ENCODE measurements at regions not wholly inside any gene's neighbourhood (a gene's known extent, or its start where the extent isn't known, plus 50 kb on each side); places are given as distances from the start of the nearest gene placed in this dataset.

GRCh38 chr2:164155558-164155957, 419.8 kb upstream of the FIGN start:
- no peak for DNase-seq

GRCh38 chr2:164151522-164151921, 415.7 kb upstream of the FIGN start:
- no peak for DNase-seq

DNA sequence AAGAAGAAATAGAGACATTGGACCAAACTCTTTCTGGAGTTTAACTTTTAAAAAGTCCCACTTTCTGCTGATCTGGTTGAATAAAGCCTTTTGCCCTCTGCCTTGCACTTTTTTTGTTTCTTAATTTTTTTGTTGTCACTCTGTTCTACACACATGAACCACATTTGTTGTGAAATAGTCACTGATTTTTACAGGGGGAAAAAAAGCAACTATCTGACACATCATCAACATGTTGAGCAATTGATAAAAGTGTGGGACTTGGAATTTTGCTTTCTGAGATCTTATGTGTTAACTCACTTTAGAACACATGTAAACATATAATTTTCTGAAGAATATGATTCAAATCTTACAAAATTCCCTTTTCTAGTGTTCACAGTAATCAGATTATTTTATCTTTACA, 414.8 kb upstream of the FIGN start:
- no peak for DNase-seq

DNA sequence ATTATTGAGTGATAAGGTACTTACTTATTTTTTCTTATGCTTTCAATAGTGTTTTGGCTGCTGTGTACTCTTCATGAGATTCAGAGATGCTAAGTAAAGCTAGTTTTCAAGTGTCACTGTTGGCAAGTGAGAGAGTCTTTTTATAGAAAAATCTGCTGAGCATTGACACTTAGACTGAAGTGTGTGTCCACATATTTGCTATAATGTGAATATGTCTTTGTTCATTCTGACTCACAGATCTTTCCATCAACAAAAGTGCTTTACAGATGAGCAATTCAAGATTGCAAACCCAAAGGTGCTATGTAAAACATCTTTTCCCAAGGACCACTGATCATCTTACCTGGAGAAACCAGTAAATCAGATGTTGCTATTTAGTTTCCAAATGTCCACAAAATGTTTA, 410.6 kb upstream of the FIGN start:
- DNase-seq, result no peak

DNA sequence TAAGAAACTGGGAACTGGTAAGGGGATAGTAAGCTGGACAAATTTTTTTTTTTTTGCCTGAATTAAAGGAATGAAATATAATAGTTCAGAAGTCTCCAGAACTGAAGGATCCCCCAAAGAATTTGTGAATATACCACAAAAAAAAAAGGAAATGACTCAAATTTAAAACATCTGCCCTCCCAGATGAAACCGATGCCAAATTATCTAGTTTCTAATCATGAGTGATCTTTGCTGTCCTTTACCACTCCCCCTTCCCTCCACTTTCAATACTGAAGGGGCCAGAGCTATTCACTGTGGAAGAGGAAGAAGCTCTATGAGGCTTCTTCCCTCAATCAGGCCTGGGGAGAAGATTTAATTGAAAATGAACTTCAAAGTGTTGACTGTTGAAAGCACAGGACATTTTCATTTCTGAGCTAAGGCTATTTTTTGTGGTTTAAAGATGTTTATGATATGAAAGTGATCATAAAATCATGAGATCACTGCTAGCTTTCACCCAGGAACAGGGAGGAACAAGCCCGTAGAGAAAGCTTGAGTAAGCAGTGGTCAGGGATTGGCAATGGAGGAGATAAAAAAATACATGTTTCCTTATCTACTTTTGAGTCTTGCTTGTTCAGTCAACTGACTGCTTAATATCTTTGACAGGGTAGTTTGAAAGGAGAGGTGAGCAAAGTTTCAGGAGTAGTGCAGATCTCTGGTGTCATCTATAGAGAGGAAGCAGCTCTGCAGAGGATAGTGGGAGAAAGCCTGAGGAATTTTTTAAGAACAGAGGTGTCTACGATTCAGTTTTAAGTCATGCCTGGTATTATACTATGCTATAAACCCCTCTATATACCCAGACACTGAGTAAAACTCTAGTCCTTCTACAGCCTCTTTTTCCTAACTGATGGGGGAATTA, 409.5 kb upstream of the FIGN start:
- peak; percentile 9 for DNase-seq

DNA sequence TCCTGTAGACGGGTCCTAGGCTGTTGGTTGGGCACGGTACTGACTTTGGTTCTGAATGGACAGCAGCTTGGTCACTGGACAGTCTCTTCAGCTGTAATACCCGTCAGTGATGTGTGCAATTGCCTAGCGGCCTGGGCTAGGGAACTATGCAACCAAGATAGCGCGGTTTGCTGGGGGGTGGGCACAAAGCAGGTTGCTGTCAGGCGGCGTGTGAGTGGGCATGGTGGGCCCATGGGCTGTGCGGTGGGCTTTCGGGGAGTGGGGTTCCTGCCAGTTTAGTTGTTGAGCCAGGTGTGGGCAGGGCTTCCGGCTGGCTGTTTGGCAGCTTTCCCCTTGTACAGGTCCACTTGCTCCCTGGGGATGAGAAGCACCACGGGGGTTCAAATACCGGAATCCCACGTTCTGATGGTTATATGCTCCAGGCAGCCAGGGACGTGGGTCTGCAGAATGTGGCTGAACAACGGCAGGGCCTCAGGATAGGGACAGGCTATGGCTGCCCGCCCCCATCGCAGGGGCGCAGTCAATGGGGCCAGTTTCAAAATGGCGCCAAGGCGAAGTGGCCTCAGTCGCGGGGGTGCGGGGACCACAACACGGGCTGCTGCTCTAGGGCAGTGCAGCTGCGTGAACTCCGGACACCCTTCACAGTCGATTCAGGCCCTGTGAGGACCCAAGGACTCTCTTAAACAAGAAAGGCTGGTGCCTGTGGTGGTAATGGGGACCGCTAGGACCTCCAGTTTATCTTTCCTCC, 407.5 kb upstream of the FIGN start:
- DNase-seq, result no peak

- no peak for DNase-seq
Measured at GRCh38 chr2:164142755-164143154, 406.9 kb upstream of the FIGN start.

DNA sequence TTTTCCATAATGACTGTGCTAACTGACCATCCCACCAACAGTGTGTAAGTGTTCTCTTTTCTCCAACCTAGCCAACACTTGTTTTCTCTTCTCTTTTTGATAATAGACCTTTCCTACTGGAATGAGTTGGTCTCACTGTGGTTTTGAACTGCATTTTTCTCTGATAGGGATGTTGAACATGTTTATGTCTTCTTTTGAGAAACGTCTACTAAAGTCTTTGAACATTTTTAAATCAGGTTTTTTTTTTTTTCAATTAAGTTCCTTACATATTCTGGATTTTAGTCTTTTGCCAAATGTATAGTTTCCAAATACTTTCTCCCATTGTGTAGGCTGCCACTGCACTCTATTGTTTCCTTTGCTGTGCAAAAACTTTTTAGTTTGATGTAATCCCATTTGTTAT, 405.5 kb upstream of the FIGN start:
- no peak for DNase-seq

DNA sequence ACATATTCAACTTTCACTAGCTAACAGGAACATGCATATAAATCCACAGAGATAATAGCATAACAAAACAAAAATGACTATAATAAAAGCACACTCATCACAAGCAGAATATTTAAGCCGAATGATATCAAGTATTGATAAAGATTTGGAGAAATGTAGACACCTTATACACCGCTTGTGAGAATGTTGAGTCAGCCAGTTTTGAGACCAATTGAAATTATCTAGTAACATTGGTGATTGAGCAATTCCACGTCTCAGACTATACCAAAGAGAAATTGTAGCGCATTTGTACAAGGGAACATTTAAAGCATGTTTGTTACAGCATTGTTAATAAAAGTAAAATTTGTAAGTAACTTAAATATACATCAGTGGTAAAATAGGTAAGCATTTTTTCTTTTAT, 402.9 kb upstream of the FIGN start:
- DNase-seq, result no peak

DNA sequence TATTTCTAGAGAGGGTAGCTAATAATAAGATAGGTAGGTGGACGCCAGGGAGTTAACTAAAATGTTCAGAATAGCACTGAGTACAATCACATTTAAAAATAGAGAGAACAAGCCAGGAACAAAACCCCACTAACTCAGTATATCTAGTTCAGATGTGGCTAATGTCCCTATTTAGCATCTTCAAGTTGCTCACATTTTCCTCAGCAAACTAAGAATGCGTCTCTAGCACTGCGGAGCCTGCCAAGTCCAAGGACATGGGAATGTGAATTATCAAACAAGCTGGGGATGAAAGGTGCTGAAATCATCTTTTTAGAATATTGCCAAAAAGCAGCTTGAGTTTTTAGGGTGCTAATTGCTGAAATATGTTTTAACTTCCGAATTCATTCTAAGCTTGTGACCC, 398.5 kb upstream of the FIGN start:
- no peak for DNase-seq

DNA sequence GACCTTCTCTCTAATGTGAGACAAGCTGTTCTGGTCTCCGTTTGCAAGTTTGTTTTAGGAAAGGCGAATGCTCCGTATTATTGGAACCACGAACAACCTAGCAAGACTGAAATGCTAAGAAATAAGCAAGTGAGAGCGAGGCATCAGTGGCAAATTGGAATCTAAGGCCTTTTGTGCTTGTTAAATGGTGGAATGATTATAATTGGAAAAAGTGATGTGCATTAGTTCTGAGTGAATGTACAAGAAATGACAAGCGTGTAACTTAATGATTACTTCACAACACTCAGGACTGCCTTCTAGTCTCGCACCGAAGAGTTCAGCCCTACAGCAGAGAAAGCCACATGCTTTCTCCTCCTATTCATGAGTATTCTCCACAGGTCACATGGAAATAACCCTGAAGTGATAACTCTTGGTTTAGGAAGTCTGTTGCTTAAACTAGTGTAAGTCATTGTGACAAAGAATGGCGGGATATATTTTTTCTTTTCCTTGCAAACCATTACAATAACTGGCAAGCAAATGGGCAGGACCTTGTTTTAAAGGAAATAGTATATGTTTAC, 392.2 kb upstream of the FIGN start:
- DNase-seq, result no peak

DNA sequence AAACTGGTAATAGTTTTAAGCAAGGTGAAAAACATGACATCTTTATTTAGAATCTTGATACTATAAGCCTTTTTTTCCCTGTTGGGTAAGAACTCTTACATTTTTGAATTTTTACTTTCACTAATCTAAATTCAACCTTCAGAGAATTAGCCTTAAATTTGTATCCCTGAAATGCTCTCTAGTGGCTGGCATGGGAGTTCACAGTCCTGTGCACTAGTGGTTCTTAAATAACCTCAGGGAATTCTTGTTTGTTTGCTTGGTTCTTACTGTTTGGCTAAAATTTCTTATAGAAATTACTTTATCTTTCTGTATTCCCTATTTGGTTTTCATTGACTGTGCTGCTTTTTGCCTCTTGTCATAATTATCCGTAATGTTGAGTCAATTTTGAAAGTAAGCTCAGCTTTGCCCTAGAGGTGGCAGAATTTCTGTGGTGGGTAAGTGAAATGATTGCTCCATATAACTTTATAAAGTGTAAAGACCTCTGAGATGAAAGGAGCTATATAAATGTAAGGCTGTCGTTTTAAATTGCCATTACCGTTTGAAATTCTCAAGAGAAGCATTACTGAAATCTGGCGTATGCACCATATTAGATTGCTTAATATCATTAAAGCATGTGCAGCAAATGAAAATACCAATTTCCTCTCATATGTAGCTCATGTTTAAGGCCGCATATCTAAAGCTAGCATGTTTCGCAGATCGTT, 391.3 kb upstream of the FIGN start:
- no peak for DNase-seq

GRCh38 chr2:164115806-164116205, 380.0 kb upstream of the FIGN start:
- DNase-seq, result no peak

- DNase-seq, result no peak
Measured at GRCh38 chr2:164114937-164115336, 379.1 kb upstream of the FIGN start.

GRCh38 chr2:164112105-164112504, 376.3 kb upstream of the FIGN start:
- DNase-seq, result no peak

DNA sequence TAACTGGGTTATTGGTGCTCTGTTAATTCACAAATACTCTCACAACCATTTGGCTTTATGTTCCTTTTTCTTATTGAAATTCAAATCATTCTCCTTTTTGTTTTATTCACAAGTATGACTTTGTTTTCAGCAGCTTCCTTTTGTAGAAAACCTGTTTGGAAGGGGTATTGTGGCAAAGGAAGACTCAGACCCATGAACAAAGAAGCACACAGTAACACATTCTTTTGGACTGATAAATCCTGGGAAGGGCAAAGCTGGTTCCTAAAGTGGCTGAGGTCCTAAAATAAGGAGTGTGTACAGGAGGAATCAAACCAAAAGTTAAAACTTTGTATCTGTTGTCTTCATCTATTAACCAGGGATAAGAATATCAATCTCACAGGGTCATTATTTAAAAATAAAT, 374.7 kb upstream of the FIGN start:
- no peak for DNase-seq

DNA sequence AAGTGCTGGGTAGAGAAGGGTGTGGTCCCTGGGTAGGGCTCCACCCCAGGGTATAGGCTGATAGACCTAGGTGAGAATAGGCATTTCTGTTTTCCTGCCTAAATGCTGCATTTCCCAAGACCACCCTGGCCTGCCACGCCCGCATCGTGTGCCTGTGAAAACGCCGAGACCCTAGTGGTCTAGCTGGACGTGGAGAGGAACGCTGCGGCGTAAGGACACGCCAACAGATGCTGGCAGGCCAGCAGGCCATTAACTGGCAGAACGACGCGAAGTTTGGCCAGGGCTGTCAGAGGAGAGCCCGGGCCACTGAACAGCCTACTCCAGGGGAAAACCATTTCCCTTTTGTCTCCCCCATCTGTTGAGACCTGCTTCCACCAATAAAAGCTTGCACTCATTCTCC, 373.2 kb upstream of the FIGN start:
- no peak for DNase-seq

DNA sequence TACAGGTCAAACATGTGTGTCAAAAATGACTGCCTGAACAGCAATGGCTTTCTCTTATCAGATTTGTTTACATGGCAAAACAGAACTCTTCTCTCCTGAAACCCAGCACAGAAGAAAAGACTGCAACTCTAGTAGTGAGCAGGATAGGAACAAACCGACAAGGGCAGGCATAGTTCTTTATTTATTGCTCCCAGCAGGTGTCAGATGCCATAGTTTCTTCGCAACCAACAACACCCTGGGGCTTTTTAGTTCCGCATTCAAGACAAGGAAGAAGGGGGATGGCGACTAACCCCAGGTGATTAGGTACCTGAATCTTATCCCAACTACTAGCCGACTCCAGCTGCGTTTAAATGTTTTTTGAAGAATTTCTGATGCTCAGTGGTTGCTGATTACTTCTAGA, 367.5 kb upstream of the FIGN start:
- no peak for DNase-seq

DNA sequence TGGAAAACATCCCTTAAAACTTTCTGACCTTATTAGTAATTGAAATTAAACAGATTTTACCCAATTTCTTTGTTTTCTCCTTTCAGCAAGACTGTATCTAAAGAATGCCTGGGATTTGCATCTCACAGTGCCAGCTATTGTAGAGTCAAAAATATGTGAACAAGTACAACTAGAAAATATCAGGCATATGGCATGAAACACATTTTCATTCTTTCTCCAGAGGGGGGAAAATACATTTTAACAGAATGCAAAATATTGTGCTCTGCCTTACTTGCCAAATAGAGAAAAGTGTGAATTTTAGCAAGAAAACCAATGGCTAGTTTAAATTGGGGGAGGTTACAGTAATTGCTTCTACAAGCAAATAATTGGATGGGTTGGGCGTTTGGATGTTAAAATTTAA, 366.6 kb upstream of the FIGN start:
- DNase-seq, result no peak

- DNase-seq, result no peak
Measured at GRCh38 chr2:164091673-164092072, 355.9 kb upstream of the FIGN start.

DNA sequence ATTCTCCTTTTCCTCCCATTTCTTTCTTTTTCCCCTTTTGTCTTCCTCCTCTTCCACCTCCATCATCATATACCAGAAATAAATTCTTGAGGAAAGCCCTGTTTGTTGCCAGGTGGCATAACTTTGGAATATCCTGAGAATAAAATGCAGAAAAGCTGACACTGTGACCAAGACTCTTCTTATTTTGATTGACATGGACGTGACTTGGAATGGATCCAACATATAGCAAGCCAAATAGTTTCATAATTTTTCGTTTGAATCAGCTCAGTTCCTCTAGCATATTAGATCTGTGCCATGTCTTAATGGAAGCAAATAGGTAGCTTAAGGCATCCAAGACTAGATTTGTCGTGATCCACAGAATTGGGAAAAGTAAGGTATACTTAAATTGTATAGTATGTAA, 354.7 kb upstream of the FIGN start:
- DNase-seq, result no peak

- DNase-seq, result no peak
Measured at GRCh38 chr2:164084066-164084465, 348.3 kb upstream of the FIGN start.

DNA sequence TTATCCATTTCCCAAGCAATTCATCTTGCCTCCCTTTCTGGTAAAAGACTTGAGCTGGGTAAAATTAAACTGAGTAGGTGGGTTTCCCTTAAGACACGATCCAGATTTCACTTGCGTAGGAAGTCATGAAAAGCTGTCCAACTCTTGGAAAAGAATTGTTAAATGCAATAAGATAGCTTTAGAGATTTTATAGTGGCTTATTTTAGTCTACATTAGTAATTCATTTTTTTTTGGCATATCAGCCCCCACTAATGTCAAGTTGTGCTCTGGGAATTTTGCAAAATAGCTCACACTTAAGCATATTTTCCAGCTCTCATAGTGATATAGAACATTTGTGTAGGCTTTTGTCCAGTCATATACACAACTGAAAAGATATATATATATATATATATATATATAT, 344.7 kb upstream of the FIGN start:
- DNase-seq, result no peak

GRCh38 chr2:164079258-164079657, 343.4 kb upstream of the FIGN start:
- no peak for DNase-seq
